Hepatocyte (in vitro differentiated cells): ENCODE measurements at regions not wholly inside any gene's neighbourhood (a gene's known extent, or its start where the extent isn't known, plus 50 kb on each side); places are given as distances from the start of the nearest gene placed in this dataset.

ENCODE experiments used
- EZH2phosphoT487 ChIP-seq: fragments of 200-600 bp; sonication (generic); IDR thresholded peaks from one replicate; pipeline ENCODE4 v1.6.1; 2018; ENCODE audit warnings: antibody characterized with exemption, mild to moderate bottlenecking, low read depth, moderate library complexity; ENCODE audit not compliant: unreplicated experiment, severe bottlenecking
- TF ChIP-seq, protein P1 (sequence below): fragments of 200-600 bp; sonication (generic); IDR thresholded peaks from 2 replicates; pipeline ENCODE4 v1.5.1; 2016; ENCODE audit warnings: antibody characterized with exemption, mild to moderate bottlenecking; ENCODE audit not compliant: poor library complexity

DNA sequence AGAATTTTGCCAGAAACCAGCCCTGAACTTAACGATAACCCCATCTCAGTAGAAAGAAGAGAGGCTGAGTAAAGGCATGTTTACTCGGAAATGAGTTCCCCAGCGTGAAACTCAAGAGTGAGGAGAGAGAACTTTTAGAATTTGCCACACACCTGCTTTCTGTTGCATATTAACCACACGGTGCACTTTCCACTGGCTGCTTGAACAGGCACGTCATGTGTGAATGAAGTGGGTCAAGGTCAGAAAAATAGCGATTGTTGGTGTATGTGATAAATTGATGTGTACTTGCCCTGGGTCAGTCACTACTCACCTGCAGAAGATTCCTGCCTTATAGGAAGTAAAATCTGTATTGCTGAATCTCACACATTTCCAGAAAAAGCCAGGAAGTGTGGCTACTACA lies 395.7 kb downstream of the TRIML1 start:
- TF ChIP-seq, protein P1, sequence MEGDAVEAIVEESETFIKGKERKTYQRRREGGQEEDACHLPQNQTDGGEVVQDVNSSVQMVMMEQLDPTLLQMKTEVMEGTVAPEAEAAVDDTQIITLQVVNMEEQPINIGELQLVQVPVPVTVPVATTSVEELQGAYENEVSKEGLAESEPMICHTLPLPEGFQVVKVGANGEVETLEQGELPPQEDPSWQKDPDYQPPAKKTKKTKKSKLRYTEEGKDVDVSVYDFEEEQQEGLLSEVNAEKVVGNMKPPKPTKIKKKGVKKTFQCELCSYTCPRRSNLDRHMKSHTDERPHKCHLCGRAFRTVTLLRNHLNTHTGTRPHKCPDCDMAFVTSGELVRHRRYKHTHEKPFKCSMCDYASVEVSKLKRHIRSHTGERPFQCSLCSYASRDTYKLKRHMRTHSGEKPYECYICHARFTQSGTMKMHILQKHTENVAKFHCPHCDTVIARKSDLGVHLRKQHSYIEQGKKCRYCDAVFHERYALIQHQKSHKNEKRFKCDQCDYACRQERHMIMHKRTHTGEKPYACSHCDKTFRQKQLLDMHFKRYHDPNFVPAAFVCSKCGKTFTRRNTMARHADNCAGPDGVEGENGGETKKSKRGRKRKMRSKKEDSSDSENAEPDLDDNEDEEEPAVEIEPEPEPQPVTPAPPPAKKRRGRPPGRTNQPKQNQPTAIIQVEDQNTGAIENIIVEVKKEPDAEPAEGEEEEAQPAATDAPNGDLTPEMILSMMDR = no peak
- TF ChIP-seq EZH2phosphoT487 = no peak
